ENCODE measurements at regions not wholly inside any gene's neighbourhood (a gene's known extent, or its start where the extent isn't known, plus 50 kb on each side); places are given as distances from the start of the nearest gene placed in this dataset.

- H3K79me1 ChIP-seq (ENCODE audit: low read depth, low read length) = no peaks in the 10 kb centered on the region
- H3K4me1 ChIP-seq (replicated peaks in 1 of 4; ENCODE audit: control insufficient read depth in 3 of 4, insufficient read depth in 4 of 4, low read length in 3 of 4) = peaks cover 0 to 3% (median 0%) of the 10 kb centered on the region in 4 experiments; a peak in 1 of 7 replicates
- FAIRE-seq (no peak), DNase-seq (ENCODE audit: low read depth in 1 of 2, low spot score in 2 of 2) (no peak)
- H3K27me3 ChIP-seq (replicated peaks in 1 of 4; ENCODE audit: control insufficient read depth in 3 of 4, extremely low read depth in 1 of 4, insufficient read depth in 3 of 4, low read length in 3 of 4) = no peaks in the 10 kb centered on the region
- H4K20me1 ChIP-seq (replicated peaks in 1 of 2; ENCODE audit: control insufficient read depth in 1 of 2, insufficient read depth in 2 of 2, low read length in 2 of 2) = no peaks in the 10 kb centered on the region
- no peaks in the 10 kb centered on the region for H3K23me2 ChIP-seq (ENCODE audit: low read depth, low read length)
- H3K14ac ChIP-seq (ENCODE audit: insufficient read length) = no peak overlapping the region
- H3K79me2 ChIP-seq (ENCODE audit: control insufficient read depth in 1 of 2, insufficient read depth in 2 of 2, low read length in 2 of 2) = no peaks in the 10 kb centered on the region
- H4K8ac ChIP-seq (ENCODE audit: extremely low read depth, insufficient read depth, low read length) = no peak overlapping the region
- no peak overlapping the region for H3K27ac ChIP-seq (ENCODE audit: low read depth, low read length)
- H2AFZ ChIP-seq (ENCODE audit: low read length) = no peak overlapping the region
- no peak overlapping the region for H2BK120ac ChIP-seq (replicated peaks; ENCODE audit: low read depth, low read length)
- no peak overlapping the region for H2BK20ac ChIP-seq (ENCODE audit: low read length)
- no peak overlapping the region for H3K4ac ChIP-seq (replicated peaks; ENCODE audit: insufficient read length, low read depth, low read length)
- H3K9me3 ChIP-seq (ENCODE audit: insufficient read depth in 2 of 2, low read depth in 1 of 2, low read length in 1 of 2) = no peaks in the 10 kb centered on the region
- ChIA-PET CTCF (ENCODE audit: partially characterized antibody) (interaction anchor here (1.6 kb wide), 1 partner anchor 153 kb away, joined by 3 read pairs; no protein-coding TSS in a partner anchor), POLR2A (ENCODE audit: partially characterized antibody) (no interaction called here)
- no peak overlapping the region for H3K23ac ChIP-seq (ENCODE audit: insufficient read length)
- no peak overlapping the region for H3K56ac ChIP-seq (replicated peaks; ENCODE audit: insufficient read length, low read depth, low read length)
- H2BK15ac ChIP-seq (ENCODE audit: low read length) = no peak overlapping the region
- H3K4me3 ChIP-seq (ENCODE audit: extremely low read depth in 1 of 4, insufficient read depth in 2 of 4, low read depth in 3 of 4, low read length in 4 of 4) = no peak overlapping the region
- H3K9ac ChIP-seq (replicated peaks in 1 of 4; ENCODE audit: extremely low read depth in 1 of 4, low read depth in 3 of 4, low read length in 3 of 4) = no peak overlapping the region
- H4K5ac ChIP-seq (ENCODE audit: insufficient read length, low read depth, low read length) = no peak overlapping the region
- no peaks in the 10 kb centered on the region for H3K36me3 ChIP-seq (ENCODE audit: control insufficient read depth in 2 of 4, insufficient read depth in 4 of 4, low read length in 3 of 4)
- no peak overlapping the region for H2AK5ac ChIP-seq (ENCODE audit: low read depth, low read length)
- no peak overlapping the region for H3K18ac ChIP-seq (ENCODE audit: extremely low read depth, low read length)
- H3K4me2 ChIP-seq (ENCODE audit: insufficient read depth in 1 of 2, low read depth in 2 of 2, low read length in 2 of 2) = no peak overlapping the region
- no peak overlapping the region for H4K91ac ChIP-seq (replicated peaks; ENCODE audit: insufficient read length, low read length)
- 95% methylated on average over 2 of the region's 2 CpGs; no CpG with 5 or more reads in 1 of the 2 experiments for WGBS, 2 experiments (ENCODE audit: extremely low coverage in 1 of 2, insufficient coverage in 1 of 2, insufficient read length in 1 of 2, insufficient replicate concordance in 2 of 2, low coverage in 1 of 2, low lambda C conversion rate in 2 of 2, missing lambda C conversion rate in 1 of 2)
- no peak overlapping the region for H2BK12ac ChIP-seq (ENCODE audit: low read depth, low read length)
- no peak overlapping the region for H2BK5ac ChIP-seq (ENCODE audit: low read depth, low read length)
- TF ChIP-seq TAF7 (optimal IDR thresholded peaks at IDR 0.05; ENCODE audit: borderline replicate concordance, low read depth, low read length) = no peak
Observed at GRCh38 chr3:87121856-87122255, 105.3 kb upstream of the CHMP2B start.

All from H1 (cell line).